SK-N-SH (cell line): ENCODE measurements at regions not wholly inside any gene's neighbourhood (a gene's known extent, or its start where the extent isn't known, plus 50 kb on each side); places are given as distances from the start of the nearest gene placed in this dataset.

Experiments
- CTCF ChIA-PET: fragments of 300-600, 350-600 bp; formaldehyde crosslinking; extraction: SDS; loops from one replicate; lab custom pipeline; 2021; lab: Yijun Ruan, JAX
- POLR2A ChIA-PET: fragments of 350-600 bp; sonication (Branson Sonifier 250); formaldehyde crosslinking; extraction: SDS; loops from one replicate; lab custom pipeline; 2020; ENCODE audit warnings: antibody characterized with exemption, inconsistent platforms; lab: Yijun Ruan, JAX
- DNase-seq: peaks from one replicate; pipeline ENCODE4 v3.0.0; 2012
- H2AFZ ChIP-seq: fragments of 200-600 bp; sonication (generic); 2 replicates; pipeline ENCODE4 v1.8.1; 2016; ENCODE audit warnings: antibody characterized with exemption, mild to moderate bottlenecking, low read depth
- H3F3A ChIP-seq: fragments of 200-600 bp; sonication (generic); replicated peaks from 2 replicates; pipeline ENCODE3; 2016; ENCODE audit warnings: antibody characterized with exemption, mild to moderate bottlenecking; ENCODE audit not compliant: insufficient read depth
- H3K27ac ChIP-seq, 2 experiments: fragments of 200-500 bp in 1 of 2; fragments of 200-600 bp in 1 of 2; sonication (Bioruptor generic) in 1 of 2; sonication (generic), shearing (Covaris generic) in 1 of 2; 2 replicates each; pipeline versions ENCODE4 v1.5.1 to v1.6.1; 2014 to 2016; ENCODE audit warnings: low read depth in 2 of 2, inconsistent platforms in 1 of 2, low read length in 1 of 2, mild to moderate bottlenecking in 1 of 2, mixed read lengths in 1 of 2
- H3K27me3 ChIP-seq: fragments of 200-600 bp; sonication (generic), shearing (Covaris generic); 2 replicates; pipeline ENCODE4 v1.6.1; 2016; ENCODE audit warnings: mixed run types; ENCODE audit not compliant: insufficient read depth
- H3K36me3 ChIP-seq, 2 experiments: fragments of 200-500 bp in 1 of 2; fragments of 200-600 bp in 1 of 2; sonication (Bioruptor generic) in 1 of 2; sonication (generic) in 1 of 2; replicated peaks in 1 of 2; 2 replicates each; pipeline versions ENCODE3 to v1.5.1; 2014 to 2016; ENCODE audit warnings: low read length in 1 of 2, mild to moderate bottlenecking in 1 of 2; ENCODE audit not compliant: insufficient read depth in 2 of 2, control insufficient read depth in 1 of 2
- H3K4me1 ChIP-seq, 2 experiments: fragments of 200-500 bp in 1 of 2; fragments of 200-600 bp in 1 of 2; sonication (Bioruptor generic) in 1 of 2; sonication (generic), shearing (Covaris generic) in 1 of 2; 2 replicates each; pipeline versions ENCODE4 v1.5.1 to v1.6.1; 2014 to 2016; ENCODE audit warnings: low read depth in 1 of 2, low read length in 1 of 2, mixed run types in 1 of 2; ENCODE audit not compliant: insufficient read depth in 2 of 2, control insufficient read depth in 1 of 2
- H3K4me2 ChIP-seq: fragments of 200-600 bp; sonication (generic), shearing (Covaris generic); 2 replicates; pipeline ENCODE4 v1.6.1; 2017; ENCODE audit warnings: mixed run types
- H3K4me3 ChIP-seq, 2 experiments: fragments of 200-500 bp in 1 of 2; fragments of 200-600 bp in 1 of 2; sonication (Bioruptor generic) in 1 of 2; sonication (generic), shearing (Covaris generic) in 1 of 2; 2 replicates each; pipeline versions ENCODE4 v1.5.1 to v1.8.1; 2014 to 2016; ENCODE audit warnings: low read depth in 2 of 2, inconsistent platforms in 1 of 2, low read length in 1 of 2, mild to moderate bottlenecking in 1 of 2, mixed read lengths in 1 of 2, moderate library complexity in 1 of 2
- H3K79me2 ChIP-seq: fragments of 200-600 bp; sonication (generic); 2 replicates; pipeline ENCODE4 v1.8.1; 2017; ENCODE audit warnings: mild to moderate bottlenecking; ENCODE audit not compliant: insufficient read depth
- H3K9ac ChIP-seq: fragments of 200-600 bp; sonication (generic); 2 replicates; pipeline ENCODE4 v1.6.1; 2017; ENCODE audit warnings: mixed run types
- H3K9me2 ChIP-seq: fragments of 200-600 bp; sonication (generic); 2 replicates; pipeline ENCODE4 v1.6.1; 2017; ENCODE audit warnings: mixed run types
- H3K9me3 ChIP-seq: fragments of 200-600 bp; sonication (generic); 2 replicates; pipeline ENCODE4 v1.6.1; 2017; ENCODE audit warnings: mixed run types, mild to moderate bottlenecking, moderate library complexity
- H4K20me1 ChIP-seq: fragments of 200-600 bp; sonication (generic); 2 replicates; pipeline ENCODE4 v1.6.1; 2017; ENCODE audit warnings: mild to moderate bottlenecking, mixed run types; ENCODE audit not compliant: insufficient read depth
- CTCF ChIP-seq: fragments of 200-600 bp; sonication (generic); IDR thresholded peaks from 2 replicates; pipeline ENCODE4 v1.6.1; 2017; ENCODE audit warnings: antibody characterized with exemption, mild to moderate bottlenecking, moderate library complexity
- EP300 ChIP-seq, 2 experiments: IDR thresholded peaks; 2 replicates each; pipeline versions ENCODE4 v1.4.0 to v1.6.1; 2012; ENCODE audit warnings: borderline replicate concordance in 1 of 2, low read depth in 1 of 2, low read length in 1 of 2
- FOSL2 ChIP-seq: IDR thresholded peaks from 2 replicates; pipeline ENCODE4 v1.4.0; 2012; ENCODE audit warnings: low read depth, mild to moderate bottlenecking, moderate library complexity, borderline replicate concordance
- FOXJ3 ChIP-seq: sonication (generic); formaldehyde crosslinking; IDR thresholded peaks from 2 replicates; pipeline ENCODE4 v1.5.1; 2020; ENCODE audit warnings: mild to moderate bottlenecking, missing genetic modification reagents
- FOXM1 ChIP-seq: IDR thresholded peaks from 2 replicates; pipeline ENCODE4 v1.4.0; 2012; ENCODE audit warnings: low read depth, mild to moderate bottlenecking
- GABPA ChIP-seq: IDR thresholded peaks from 2 replicates; pipeline ENCODE4 v1.4.0; 2012; ENCODE audit warnings: low read depth, mild to moderate bottlenecking
- GATA2 ChIP-seq: sonication (generic); formaldehyde crosslinking; IDR thresholded peaks from 2 replicates; pipeline ENCODE4 v1.5.0; 2020; ENCODE audit warnings: mild to moderate bottlenecking, missing genetic modification reagents
- IRF3 ChIP-seq: fragments of 150-350 bp; IDR thresholded peaks from 2 replicates; pipeline ENCODE4 v1.6.1; 2016; ENCODE audit warnings: mild to moderate bottlenecking, low read depth, low read length
- MAX ChIP-seq: IDR thresholded peaks from 2 replicates; pipeline ENCODE4 v1.4.0; 2012; ENCODE audit warnings: low read depth
- MEF2A ChIP-seq: IDR thresholded peaks from 2 replicates; pipeline ENCODE4 v1.4.0; 2012; ENCODE audit warnings: low read depth, borderline replicate concordance
- MXI1 ChIP-seq: IDR thresholded peaks from 2 replicates; pipeline ENCODE4 v1.6.1; 2012; ENCODE audit warnings: mild to moderate bottlenecking, low read depth, low read length, improper control_type of control experiment
- NFIC ChIP-seq: IDR thresholded peaks from 2 replicates; pipeline ENCODE4 v1.4.0; 2012; ENCODE audit warnings: borderline replicate concordance
- NRF1 ChIP-seq: IDR thresholded peaks from 2 replicates; pipeline ENCODE4 v1.6.1; 2012; ENCODE audit warnings: low read depth, mild to moderate bottlenecking, low read length
- PBX3 ChIP-seq: IDR thresholded peaks from 2 replicates; pipeline ENCODE4; 2012
- RCOR1 ChIP-seq: fragments of 150-350 bp; IDR thresholded peaks from 2 replicates; pipeline ENCODE4 v1.6.1; 2017; ENCODE audit warnings: antibody characterized with exemption, low read length
- SIN3A ChIP-seq: IDR thresholded peaks from 2 replicates; pipeline ENCODE4 v1.6.1; 2012; ENCODE audit warnings: low read depth, mild to moderate bottlenecking, low read length, moderate library complexity, borderline replicate concordance
- TCF12 ChIP-seq: IDR thresholded peaks from 2 replicates; pipeline ENCODE4 v1.4.0; 2012
- YY1 ChIP-seq: IDR thresholded peaks from 2 replicates; pipeline ENCODE4 v1.4.0; 2012; ENCODE audit warnings: low read depth, mild to moderate bottlenecking
- ZBTB33 ChIP-seq: IDR thresholded peaks from 2 replicates; pipeline ENCODE4 v1.4.0; 2012; ENCODE audit warnings: low read depth, borderline replicate concordance
- WGBS: methylation state at CpG from one replicate; pipeline ENCODE4 v1.1.6; 2017; ENCODE audit warnings: low lambda C conversion rate; 5-methylcytosine and 5-hydroxymethylcytosine counted together

GRCh38 chr3:79843180-79843579 is 75.4 kb upstream of the ROBO1 start:
- Histone ChIP-seq H3K4me2 (no peak overlapping the region), H3K4me1 (no peaks in the 10 kb centered on the region; a peak in 2 of 4 replicates), H3K9ac (no peak overlapping the region), H3K4me3 (no peak overlapping the region), H4K20me1 (no peaks in the 10 kb centered on the region), H3K9me2 (no peaks in the 10 kb centered on the region), H3K27ac (no peak overlapping the region), H3K36me3 (no peaks in the 10 kb centered on the region), H3K27me3 (no peaks in the 10 kb centered on the region), H3K9me3 (no peaks in the 10 kb centered on the region), H2AFZ (no peak overlapping the region), H3F3A (no peaks in the 10 kb centered on the region), H3K79me2 (no peaks in the 10 kb centered on the region)
- no peak for DNase-seq
- ChIA-PET POLR2A (no interaction called here), CTCF (no interaction called here)
- TF ChIP-seq FOSL2 (no peak), EP300 (IDR thresholded peaks at IDR 0.05; ENCODE audit: borderline replicate concordance in 1 of 2, low read depth in 1 of 2, low read length in 1 of 2) (no peak), YY1 (no peak), MEF2A (no peak), SIN3A (no peak), PBX3 (no peak), RCOR1 (no peak)

GRCh38 chr3:79835701-79836100 is 67.9 kb upstream of the ROBO1 start:
- Histone ChIP-seq H3K36me3 (no peaks in the 10 kb centered on the region), H4K20me1 (no peaks in the 10 kb centered on the region), H3K4me1 (no peaks in the 10 kb centered on the region; a peak in 1 of 4 replicates), H3K9ac (no peak overlapping the region), H3K27ac (no peak overlapping the region), H3K9me3 (no peaks in the 10 kb centered on the region), H3K4me3 (no peak overlapping the region), H2AFZ (no peak overlapping the region), H3K4me2 (no peak overlapping the region), H3K79me2 (no peaks in the 10 kb centered on the region), H3F3A (no peaks in the 10 kb centered on the region), H3K27me3 (no peaks in the 10 kb centered on the region), H3K9me2 (no peaks in the 10 kb centered on the region)
- CTCF ChIA-PET = no interaction called here
- 45% methylated on average over 4 of the region's 4 CpGs for WGBS
- no peak for DNase-seq
- no peak for TF ChIP-seq MAX
- TF ChIP-seq GATA2 (CRISPR knock-in tag) = no peak
- TF ChIP-seq YY1 = no peak
- TF ChIP-seq MXI1 = no peak
- no peak for TF ChIP-seq GABPA
- TF ChIP-seq ZBTB33 = no peak
- no peak for TF ChIP-seq IRF3
- TF ChIP-seq FOXM1 = no peak
- TF ChIP-seq CTCF = no peak
- TF ChIP-seq FOXJ3 (CRISPR knock-in tag) = no peak
- no peak for TF ChIP-seq NRF1
- no peak for TF ChIP-seq NFIC
- no peak for TF ChIP-seq TCF12
- POLR2A ChIA-PET = no interaction called here
